HFFc6 (cell line): ENCODE measurements at regions not wholly inside any gene's neighbourhood (a gene's known extent, or its start where the extent isn't known, plus 50 kb on each side); places are given as distances from the start of the nearest gene placed in this dataset.

Experiments used
- DNase-seq: peaks from one replicate; pipeline ENCODE4 v3.0.0-alpha.2; 2018
- H3K27ac Mint-ChIP-seq: 2 replicates; pipeline ENCODE4 v1.8.0; 2020; ENCODE audit warnings: mild to moderate bottlenecking, mixed read lengths
- H3K27me3 Mint-ChIP-seq: 2 replicates; pipeline ENCODE4 v1.8.0; 2021; ENCODE audit warnings: mild to moderate bottlenecking, moderate library complexity, mixed read lengths; ENCODE audit not compliant: insufficient read depth
- H3K36me3 Mint-ChIP-seq: 2 replicates; pipeline ENCODE4 v1.8.0; 2021; ENCODE audit warnings: low read depth, mixed read lengths
- H3K4me1 Mint-ChIP-seq: 2 replicates; pipeline ENCODE4 v1.8.0; 2020; ENCODE audit warnings: low read depth, mixed read lengths
- H3K4me3 Mint-ChIP-seq: 2 replicates; pipeline ENCODE4 v1.8.0; 2020; ENCODE audit warnings: mild to moderate bottlenecking, moderate library complexity, mixed read lengths
- H3K9me3 Mint-ChIP-seq: 2 replicates; pipeline ENCODE4 v1.8.0; 2020; ENCODE audit warnings: mild to moderate bottlenecking, mixed read lengths
- TF ChIP-seq, protein P1 (sequence below): fragments of 200-600 bp; sonication (generic); IDR thresholded peaks from 2 replicates; pipeline ENCODE4 v1.5.0; 2021; ENCODE audit warnings: antibody characterized with exemption, mild to moderate bottlenecking

DNA sequence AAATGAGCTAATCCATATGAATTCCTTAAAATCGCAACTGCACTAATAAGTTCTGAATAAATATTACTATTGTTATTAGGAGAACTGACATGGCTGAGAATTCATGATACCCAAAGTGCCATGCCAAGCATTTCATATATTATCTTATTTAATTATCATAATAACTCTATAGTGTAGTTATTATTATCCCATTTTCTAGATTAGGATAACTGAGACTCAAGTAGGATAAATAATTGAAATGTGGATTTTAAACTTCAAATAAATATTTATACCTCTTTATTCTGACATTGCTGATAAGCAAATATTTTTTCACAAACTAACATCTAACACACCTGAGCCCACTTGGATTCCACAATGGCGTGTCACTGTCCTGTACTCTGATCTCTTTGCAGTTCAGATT is 492.7 kb downstream of the IRS1 start:
- TF ChIP-seq, protein P1, sequence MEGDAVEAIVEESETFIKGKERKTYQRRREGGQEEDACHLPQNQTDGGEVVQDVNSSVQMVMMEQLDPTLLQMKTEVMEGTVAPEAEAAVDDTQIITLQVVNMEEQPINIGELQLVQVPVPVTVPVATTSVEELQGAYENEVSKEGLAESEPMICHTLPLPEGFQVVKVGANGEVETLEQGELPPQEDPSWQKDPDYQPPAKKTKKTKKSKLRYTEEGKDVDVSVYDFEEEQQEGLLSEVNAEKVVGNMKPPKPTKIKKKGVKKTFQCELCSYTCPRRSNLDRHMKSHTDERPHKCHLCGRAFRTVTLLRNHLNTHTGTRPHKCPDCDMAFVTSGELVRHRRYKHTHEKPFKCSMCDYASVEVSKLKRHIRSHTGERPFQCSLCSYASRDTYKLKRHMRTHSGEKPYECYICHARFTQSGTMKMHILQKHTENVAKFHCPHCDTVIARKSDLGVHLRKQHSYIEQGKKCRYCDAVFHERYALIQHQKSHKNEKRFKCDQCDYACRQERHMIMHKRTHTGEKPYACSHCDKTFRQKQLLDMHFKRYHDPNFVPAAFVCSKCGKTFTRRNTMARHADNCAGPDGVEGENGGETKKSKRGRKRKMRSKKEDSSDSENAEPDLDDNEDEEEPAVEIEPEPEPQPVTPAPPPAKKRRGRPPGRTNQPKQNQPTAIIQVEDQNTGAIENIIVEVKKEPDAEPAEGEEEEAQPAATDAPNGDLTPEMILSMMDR: no peak
- DNase-seq: no peak
- Mint-ChIP-seq H3K27me3 (no peaks in the 10 kb centered on the region), H3K4me1 (peaks cover 17% of the 10 kb centered on the region), H3K9me3 (no peaks in the 10 kb centered on the region), H3K36me3 (no peaks in the 10 kb centered on the region), H3K4me3 (no peak overlapping the region), H3K27ac (no peak overlapping the region)

DNA sequence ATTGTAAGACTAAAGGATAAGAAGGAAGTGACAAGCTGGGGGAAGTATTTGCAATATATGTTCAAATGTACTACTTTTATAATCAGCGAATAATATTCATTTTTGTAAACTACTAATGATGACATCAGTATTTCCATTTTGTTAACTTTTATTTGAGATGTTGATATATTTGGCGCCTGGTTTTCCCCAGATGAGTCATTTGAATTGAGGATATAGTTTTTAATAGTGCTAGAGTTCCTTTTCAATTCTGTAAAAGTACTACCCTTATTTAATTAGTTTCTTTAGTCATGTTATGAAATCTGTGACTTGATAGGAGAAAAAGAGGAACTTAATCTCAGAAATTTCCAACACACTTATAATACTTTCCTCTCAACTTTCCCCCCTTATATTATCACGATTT is 495.3 kb downstream of the IRS1 start:
- Mint-ChIP-seq H3K27ac (no peak overlapping the region), H3K4me3 (no peak overlapping the region), H3K27me3 (no peaks in the 10 kb centered on the region), H3K4me1 (peaks cover 7% of the 10 kb centered on the region), H3K9me3 (no peaks in the 10 kb centered on the region), H3K36me3 (no peaks in the 10 kb centered on the region)
- no peak for DNase-seq
- TF ChIP-seq, protein P1: no peak

DNA sequence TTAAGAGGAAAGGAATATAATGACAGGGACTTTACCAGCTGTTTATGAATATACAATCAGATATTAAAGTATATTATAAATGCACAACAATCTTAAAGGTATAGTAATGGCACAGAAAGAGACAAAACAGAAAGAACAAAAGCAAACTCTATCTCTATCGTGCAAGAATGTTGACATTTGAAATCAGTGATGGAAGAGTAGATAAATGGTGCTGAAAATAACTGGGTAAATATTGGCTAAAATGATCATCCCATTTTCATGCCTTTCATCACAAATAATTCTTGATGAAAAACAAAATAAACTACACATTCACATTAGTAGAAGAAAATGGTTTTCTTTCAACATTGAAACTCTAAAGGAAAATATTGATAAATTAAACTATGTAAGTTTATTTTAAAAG is 495.9 kb downstream of the IRS1 start:
- H3K4me3 Mint-ChIP-seq: no peak overlapping the region
- no peaks in the 10 kb centered on the region for H3K27me3 Mint-ChIP-seq
- H3K36me3 Mint-ChIP-seq: no peaks in the 10 kb centered on the region
- H3K9me3 Mint-ChIP-seq: no peaks in the 10 kb centered on the region
- peaks cover 1% of the 10 kb centered on the region for H3K4me1 Mint-ChIP-seq
- TF ChIP-seq, protein P1: no peak
- no peak overlapping the region for H3K27ac Mint-ChIP-seq
- DNase-seq: no peak

DNA sequence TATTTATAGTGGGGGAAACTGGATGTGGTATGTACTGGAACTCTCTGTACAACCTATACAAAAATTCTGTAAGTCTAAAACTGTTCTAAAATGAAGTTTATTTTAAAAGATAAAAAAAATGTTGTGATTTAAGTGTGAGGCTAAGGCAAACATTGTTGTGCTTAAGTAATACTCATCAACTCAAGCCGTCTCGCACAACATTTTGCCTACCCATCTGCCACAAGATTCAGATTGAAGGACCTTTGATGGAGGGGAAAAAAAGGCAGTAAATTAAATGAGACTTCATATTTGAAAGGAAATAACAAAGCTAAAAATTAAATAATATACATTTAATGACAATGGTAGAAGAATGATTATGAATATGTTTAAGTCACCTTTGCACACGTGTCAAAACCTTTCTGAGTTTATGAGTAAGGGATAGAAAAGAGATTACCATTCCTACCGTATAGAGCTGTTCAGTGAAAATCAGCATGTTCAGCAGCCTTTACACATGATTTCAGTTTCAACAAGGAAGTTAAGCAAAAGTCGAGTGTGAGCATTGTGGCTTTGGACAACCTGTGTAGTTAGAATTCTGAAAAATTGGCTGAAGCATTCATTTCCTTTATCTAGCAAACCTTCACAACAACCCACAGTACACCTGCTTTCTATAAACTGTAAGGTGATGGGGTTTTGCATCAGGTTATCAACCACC is 499.3 kb downstream of the IRS1 start:
- no peak for DNase-seq
- Mint-ChIP-seq H3K36me3 (no peaks in the 10 kb centered on the region), H3K27me3 (no peaks in the 10 kb centered on the region), H3K4me3 (no peak overlapping the region), H3K9me3 (no peaks in the 10 kb centered on the region), H3K4me1 (no peaks in the 10 kb centered on the region), H3K27ac (no peak overlapping the region)
- TF ChIP-seq, protein P1: no peak

DNA sequence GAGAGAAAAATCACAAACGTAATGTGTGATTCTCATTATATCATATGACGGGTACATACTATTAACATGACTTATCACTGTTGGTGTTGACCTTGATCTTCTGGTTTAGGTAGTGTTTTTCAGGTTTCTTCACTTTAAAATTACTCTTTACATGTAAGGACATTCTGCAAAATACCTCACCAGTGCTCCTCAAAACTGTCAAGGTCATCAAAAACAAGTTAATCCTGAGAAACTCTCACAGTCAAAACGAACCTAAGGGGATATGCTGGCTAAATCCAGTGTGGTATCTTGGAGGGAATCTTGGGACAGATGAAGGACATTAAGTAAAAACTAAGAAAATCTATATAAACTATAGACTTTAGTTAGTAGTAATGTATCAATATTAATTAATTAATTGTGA is 499.8 kb downstream of the IRS1 start:
- TF ChIP-seq, protein P1: no peak
- no peaks in the 10 kb centered on the region for H3K9me3 Mint-ChIP-seq
- H3K4me1 Mint-ChIP-seq: no peaks in the 10 kb centered on the region
- no peak overlapping the region for H3K27ac Mint-ChIP-seq
- H3K36me3 Mint-ChIP-seq: no peaks in the 10 kb centered on the region
- DNase-seq: no peak
- H3K4me3 Mint-ChIP-seq: no peak overlapping the region
- H3K27me3 Mint-ChIP-seq: no peaks in the 10 kb centered on the region

DNA sequence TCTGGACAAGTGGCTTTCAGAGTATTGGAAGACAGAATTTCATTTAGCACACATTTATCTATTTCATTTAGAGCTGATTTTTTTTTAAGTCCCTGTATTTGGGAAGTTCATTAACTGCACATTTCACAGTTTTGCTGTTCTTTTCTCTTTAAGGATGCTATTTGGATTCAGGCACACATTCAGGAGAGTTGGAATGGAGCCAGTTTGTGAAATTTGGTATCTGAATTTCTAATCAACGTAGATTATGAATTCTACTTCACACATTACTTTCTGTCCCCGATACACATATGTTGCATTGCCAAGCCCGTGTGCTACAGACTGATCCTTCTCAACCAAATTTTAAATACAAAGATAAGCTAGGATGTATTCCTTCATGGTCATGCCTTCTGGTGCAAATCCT is 503.9 kb downstream of the IRS1 start:
- TF ChIP-seq, protein P1: no peak
- no peak for DNase-seq
- H3K27ac Mint-ChIP-seq: no peak overlapping the region
- no peaks in the 10 kb centered on the region for H3K4me1 Mint-ChIP-seq
- H3K9me3 Mint-ChIP-seq: peaks cover 21% of the 10 kb centered on the region
- H3K4me3 Mint-ChIP-seq: no peak overlapping the region
- peaks cover 4% of the 10 kb centered on the region for H3K27me3 Mint-ChIP-seq
- peaks cover 19% of the 10 kb centered on the region for H3K36me3 Mint-ChIP-seq
